HG03565 (cell line): ENCODE measurements at regions not wholly inside any gene's neighbourhood (a gene's known extent, or its start where the extent isn't known, plus 50 kb on each side); places are given as distances from the start of the nearest gene placed in this dataset.
"Not testable (repeated sequence)": the region's sequence is repeated elsewhere in the genome, so short reads cannot be mapped to it uniquely, and the experiment has no call there.

Experiments
- ATAC-seq: cut with Tn5 transposase; IDR thresholded peaks from one replicate; pipeline ENCODE4 v1.9.1; 2021; ENCODE audit warnings: mild to moderate bottlenecking, moderate library complexity; ENCODE audit not compliant: unreplicated experiment

- no peak for ATAC-seq
Measured at GRCh38 chr7:118404211-118404610, 179.7 kb downstream of the ANKRD7 start.

DNA sequence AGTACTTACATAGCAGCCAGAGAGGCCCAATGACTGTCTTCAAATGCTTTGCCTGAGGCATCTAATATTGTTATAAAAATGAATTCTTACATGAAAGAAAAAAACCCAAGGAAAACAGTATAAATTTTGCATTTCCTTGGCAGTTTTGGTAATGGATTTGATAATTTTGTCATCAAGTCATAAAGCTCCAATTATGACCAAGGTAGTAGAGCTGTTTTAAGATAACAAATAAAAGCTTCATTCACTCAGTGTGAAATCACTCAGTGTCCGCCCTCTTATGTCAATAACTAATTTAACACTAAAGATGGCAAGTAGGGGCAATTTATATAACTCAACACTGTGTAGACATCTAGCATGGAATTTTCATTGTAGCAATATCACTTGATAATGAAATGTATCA is 193.9 kb downstream of the ANKRD7 start:
- no peak for ATAC-seq

- ATAC-seq, result no peak
Measured at GRCh38 chr7:118420888-118421287, 196.4 kb downstream of the ANKRD7 start.

- no peak for ATAC-seq
Measured at GRCh38 chr7:118429141-118429540, 204.6 kb downstream of the ANKRD7 start.

DNA sequence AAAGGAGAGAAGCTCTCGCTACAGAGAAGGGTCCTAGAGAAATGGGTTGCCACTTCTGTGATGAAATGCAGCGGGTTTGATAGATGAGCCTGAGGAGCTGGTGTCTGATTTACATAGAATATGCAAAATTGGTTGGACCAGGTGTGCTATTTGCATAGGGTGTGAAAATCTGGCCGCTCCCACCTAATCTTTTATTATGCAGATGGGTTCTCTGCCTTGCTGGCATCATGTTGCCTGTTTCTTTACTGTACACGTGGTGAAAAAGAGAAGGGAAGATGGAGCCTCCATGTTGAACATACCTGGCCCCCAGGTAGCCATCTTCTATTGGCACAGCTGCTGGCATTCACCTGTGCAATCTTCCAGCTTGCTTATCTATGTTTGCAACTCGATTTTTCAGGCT is 212.2 kb downstream of the ANKRD7 start:
- ATAC-seq, result no peak

- ATAC-seq, result not testable (repeated sequence)
Measured at GRCh38 chr7:118449030-118449429, 224.5 kb downstream of the ANKRD7 start.

- ATAC-seq, result no peak
Measured at GRCh38 chr7:118449797-118450567, 225.5 kb downstream of the ANKRD7 start.

GRCh38 chr7:118452128-118452527 is 227.6 kb downstream of the ANKRD7 start:
- no peak for ATAC-seq

DNA sequence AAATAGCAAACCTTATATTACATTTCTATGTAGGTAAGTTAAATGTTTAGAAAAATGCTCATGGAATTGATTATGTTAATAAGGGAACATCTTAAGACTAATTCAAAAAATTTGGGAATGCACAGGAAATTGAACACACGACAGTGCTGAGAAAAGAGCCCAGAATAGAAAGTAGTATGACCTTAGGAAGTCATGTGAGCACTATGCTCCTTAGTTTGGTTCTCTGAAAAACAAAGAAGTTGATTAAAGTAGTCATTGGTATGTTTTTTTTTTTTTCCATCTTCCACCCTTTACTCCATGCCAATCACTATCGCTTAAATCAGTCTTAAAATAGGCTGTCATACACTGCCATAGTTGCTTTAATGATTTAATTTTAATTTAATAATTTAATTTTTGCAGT is 242.9 kb downstream of the ANKRD7 start:
- no peak for ATAC-seq

DNA sequence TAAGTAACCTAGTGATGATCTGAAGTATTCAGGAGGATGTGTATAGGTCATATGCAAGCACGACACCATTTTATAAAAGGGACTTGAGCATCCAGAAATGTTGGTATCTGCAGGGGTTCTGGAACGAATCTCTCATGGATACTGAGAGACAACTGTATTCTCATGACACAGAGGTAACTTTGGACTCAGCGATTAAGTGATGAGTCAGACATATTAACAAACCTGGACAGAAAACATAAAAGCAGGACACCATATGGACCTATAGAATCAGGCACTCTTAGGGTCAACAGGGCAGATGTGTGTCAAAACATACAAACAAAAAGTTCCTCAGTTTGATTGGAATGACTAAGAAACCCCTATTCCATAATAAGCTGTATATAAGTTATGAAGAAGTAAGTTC is 248.1 kb downstream of the ANKRD7 start:
- ATAC-seq, result no peak

DNA sequence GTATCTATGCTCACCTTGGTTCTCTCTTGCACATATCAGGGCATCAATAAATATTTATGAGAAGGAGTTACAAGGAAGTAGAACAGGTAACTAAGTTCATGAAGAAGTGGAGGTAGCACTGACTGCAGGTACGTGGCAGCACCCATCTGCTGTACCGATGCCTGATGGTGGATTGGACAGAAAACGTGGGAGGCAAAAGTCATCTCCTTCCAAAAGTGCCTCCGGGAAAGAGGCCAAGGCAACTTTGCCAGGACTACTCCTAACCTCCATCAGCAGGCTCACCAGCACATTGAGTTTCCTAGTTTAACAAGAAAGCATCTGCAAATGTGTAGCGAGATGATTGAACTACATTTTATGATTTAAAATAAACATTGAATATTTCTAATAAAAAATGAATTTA is 248.8 kb downstream of the ANKRD7 start:
- no peak for ATAC-seq

DNA sequence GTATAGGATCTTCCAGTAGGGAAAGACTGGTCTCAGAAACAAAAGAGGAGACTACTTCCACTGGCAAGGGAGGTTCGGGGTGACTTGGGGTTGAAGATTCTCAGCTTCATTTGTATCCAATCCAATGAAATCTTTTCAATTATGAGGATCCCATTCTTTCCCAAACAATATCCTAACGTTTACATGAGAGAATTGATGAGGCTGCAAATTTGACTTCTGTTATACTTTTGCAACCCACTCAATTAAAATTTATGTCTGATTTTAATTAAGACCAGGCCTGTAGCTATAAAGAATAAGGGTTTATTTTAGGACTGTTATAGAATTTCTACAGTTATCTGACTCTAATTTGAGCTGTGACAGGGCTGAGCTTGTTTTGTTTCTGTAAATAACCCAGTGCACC is 251.5 kb downstream of the ANKRD7 start:
- ATAC-seq, result no peak

DNA sequence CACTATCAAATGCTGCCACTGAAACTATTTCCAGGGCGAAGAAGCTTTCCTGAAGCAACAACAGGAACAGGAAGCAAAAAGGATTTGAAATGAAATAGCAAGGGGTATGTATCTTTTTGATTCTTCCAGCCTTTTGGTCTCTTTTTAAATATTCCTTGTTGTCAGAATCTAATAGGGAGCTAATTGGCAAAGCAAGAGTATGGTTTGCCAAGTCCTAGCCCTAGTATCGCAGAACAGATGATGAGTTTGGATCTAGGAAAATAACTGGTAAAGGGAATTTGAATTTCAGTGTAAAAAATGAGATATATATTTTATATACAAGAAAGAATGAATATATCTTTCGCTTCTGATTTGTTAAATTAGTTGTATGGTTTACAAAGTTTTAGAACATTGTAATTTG is 252.5 kb downstream of the ANKRD7 start:
- no peak for ATAC-seq

DNA sequence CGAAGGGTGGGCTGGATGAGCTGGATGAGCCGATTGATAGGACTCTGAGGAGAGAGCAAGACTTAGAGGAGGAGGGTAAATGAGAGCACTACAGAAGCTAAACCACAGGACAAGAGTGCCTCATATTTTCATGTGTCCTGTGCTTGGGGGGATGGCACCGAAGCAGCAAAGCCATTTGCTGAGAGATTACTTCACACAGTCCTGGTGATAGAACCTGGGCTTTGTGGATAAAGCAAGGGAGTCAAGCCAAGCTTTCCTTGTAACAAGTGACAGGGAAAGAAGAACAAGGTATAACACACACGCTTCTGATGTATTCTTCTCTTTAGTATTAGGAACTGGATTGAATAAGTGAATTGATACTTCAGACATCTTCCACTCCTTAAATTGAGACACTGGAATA is 253.7 kb downstream of the ANKRD7 start:
- ATAC-seq, result no peak

DNA sequence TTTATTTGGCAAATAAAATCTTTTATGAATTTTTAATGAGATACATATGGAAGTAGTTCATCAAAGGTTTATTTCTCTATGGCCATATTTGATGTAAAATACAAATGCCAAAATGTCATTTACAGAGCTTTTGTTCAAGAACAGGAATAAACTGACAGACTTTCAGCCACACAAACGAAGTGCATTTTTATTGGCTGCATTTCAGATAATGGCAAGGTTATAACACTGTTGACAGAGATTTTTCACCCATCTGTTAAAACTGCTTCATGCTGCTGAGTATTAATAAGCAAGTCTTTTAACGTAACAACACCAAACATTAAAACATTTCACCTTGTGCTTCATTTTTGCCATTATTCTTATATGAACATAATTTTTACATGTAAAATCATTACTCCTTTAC is 254.4 kb downstream of the ANKRD7 start:
- no peak for ATAC-seq

- no peak for ATAC-seq
Measured at GRCh38 chr7:118492466-118492865, 268.0 kb downstream of the ANKRD7 start.

- ATAC-seq, result no peak
Measured at GRCh38 chr7:118496138-118496644, 271.7 kb downstream of the ANKRD7 start.

GRCh38 chr7:118502235-118502634 is 277.7 kb downstream of the ANKRD7 start:
- ATAC-seq, result no peak

- ATAC-seq, result no peak
Measured at GRCh38 chr7:118511146-118511545, 286.6 kb downstream of the ANKRD7 start.

GRCh38 chr7:118517275-118517674 is 292.8 kb downstream of the ANKRD7 start:
- no peak for ATAC-seq

DNA sequence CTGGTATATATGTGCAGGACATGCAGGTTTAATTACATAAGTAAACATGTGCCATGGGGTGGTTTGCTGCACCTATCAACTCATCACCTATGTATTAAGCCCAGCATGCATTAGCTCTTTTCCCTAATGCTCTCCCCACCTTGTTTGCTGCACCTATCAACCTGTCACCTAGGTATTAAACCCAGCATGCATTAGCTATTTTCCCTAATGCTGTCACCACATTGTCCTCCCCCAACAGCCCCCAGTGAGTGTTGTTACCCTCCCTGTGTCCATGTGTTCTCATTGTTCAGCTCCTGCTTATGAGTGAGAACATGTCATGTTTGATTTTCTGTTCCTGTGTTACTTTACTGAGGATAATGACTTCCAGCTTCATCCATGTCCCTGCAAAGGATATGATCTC is 300.5 kb downstream of the ANKRD7 start:
- ATAC-seq, result no peak

- ATAC-seq, result no peak
Measured at GRCh38 chr7:118531566-118531965, 307.1 kb downstream of the ANKRD7 start.

DNA sequence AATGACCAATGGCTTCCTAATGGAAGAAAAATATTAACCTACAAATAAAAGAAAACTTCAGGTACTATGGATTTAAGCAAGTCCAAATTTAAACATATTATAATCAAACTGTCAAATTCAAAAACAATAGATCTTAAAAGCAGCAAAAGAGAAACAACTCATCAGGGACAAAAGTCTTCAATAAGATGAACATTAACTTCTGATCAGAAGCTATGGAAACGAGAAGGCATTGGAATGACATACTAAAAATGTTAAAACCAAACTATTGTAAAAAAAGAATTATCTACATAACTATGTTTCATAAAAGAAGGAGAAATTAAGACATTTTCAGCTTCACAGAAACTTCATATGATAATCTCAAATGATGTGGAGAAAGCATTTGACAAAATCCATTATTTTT is 334.7 kb downstream of the ANKRD7 start:
- ATAC-seq, result no peak
